Thyroid gland (tissue), 4 donors: ENCODE measurements at regions not wholly inside any gene's neighbourhood (a gene's known extent, or its start where the extent isn't known, plus 50 kb on each side); places are given as distances from the start of the nearest gene placed in this dataset.

Source experiments
- CTCF ChIP-seq, 6 experiments: fragments of 200-600 bp in 3 of 6; fragments of 450-650 bp in 3 of 6; sonication (generic) in 3 of 6; IDR thresholded peaks; one replicate each; pipeline ENCODE4 v1.5.1; 2016 to 2019; ENCODE audit warnings: antibody characterized with exemption in 6 of 6, mild to moderate bottlenecking in 2 of 6, inconsistent platforms in 1 of 6, moderate library complexity in 1 of 6
- POLR2A ChIP-seq, 2 donors: fragments of 450-650 bp; IDR thresholded peaks; one replicate each; pipeline ENCODE4 v1.6.1; 2017; ENCODE audit warnings: antibody characterized with exemption in 2 of 2, mild to moderate bottlenecking in 2 of 2, moderate library complexity in 1 of 2

- TF ChIP-seq CTCF (IDR thresholded peaks at IDR 0.05) (no peak), POLR2A (IDR thresholded peaks at IDR 0.05) (no peak)
Observed at GRCh38 chr3:29212789-29213433, 68.0 kb upstream of the RBMS3 start.
